Eye (tissue), 1 donor: ENCODE measurements at regions not wholly inside any gene's neighbourhood (a gene's known extent, or its start where the extent isn't known, plus 50 kb on each side); places are given as distances from the start of the nearest gene placed in this dataset.
A peak's percentile ranks its signal among the peaks of the same experiment; 100 is the strongest.

Experiments used
- DNase-seq: peaks from one replicate; pipeline ENCODE4 v3.0.0-alpha.2; 2015

- no peak for DNase-seq
Measured at GRCh38 chr2:153189091-153189888, 289.3 kb downstream of the RPRM start.

GRCh38 chr2:153179808-153180207 lies 298.8 kb downstream of the RPRM start:
- DNase-seq, result no peak

- DNase-seq, result no peak
Measured at GRCh38 chr2:153169609-153170008, 309.0 kb downstream of the RPRM start.

GRCh38 chr2:153165021-153165420 lies 313.5 kb downstream of the RPRM start:
- DNase-seq, result no peak

GRCh38 chr2:153163055-153163454 lies 315.5 kb downstream of the RPRM start:
- DNase-seq, result peak; percentile 58

- no peak for DNase-seq
Measured at GRCh38 chr2:153156743-153157142, 321.8 kb downstream of the RPRM start.

GRCh38 chr2:153152036-153152435 lies 326.5 kb downstream of the RPRM start:
- DNase-seq, result no peak

- no peak for DNase-seq
Measured at GRCh38 chr2:153145470-153145978, 333.0 kb downstream of the RPRM start.

- no peak for DNase-seq
Measured at GRCh38 chr2:153143540-153143939, 335.0 kb downstream of the RPRM start.

GRCh38 chr2:153140498-153140897 lies 338.1 kb downstream of the RPRM start:
- DNase-seq, result no peak

GRCh38 chr2:153138651-153139375 lies 339.7 kb downstream of the RPRM start:
- no peak for DNase-seq

- DNase-seq, result no peak
Measured at GRCh38 chr2:153136216-153136615, 342.3 kb downstream of the RPRM start.

GRCh38 chr2:153134725-153135124 lies 343.8 kb downstream of the RPRM start:
- no peak for DNase-seq

GRCh38 chr2:153133716-153134115 lies 344.8 kb downstream of the RPRM start:
- DNase-seq, result no peak

GRCh38 chr2:153132418-153132817 lies 346.1 kb downstream of the RPRM start:
- no peak for DNase-seq

- DNase-seq, result no peak
Measured at GRCh38 chr2:153115141-153115540, 363.4 kb downstream of the RPRM start.

- DNase-seq, result no peak
Measured at GRCh38 chr2:153110486-153110885, 368.1 kb downstream of the RPRM start.

GRCh38 chr2:153109793-153110192 lies 368.8 kb downstream of the RPRM start:
- no peak for DNase-seq

GRCh38 chr2:153106802-153107477 lies 371.6 kb downstream of the RPRM start:
- no peak for DNase-seq

- peak; percentile 14 for DNase-seq
Measured at GRCh38 chr2:153105829-153106578, 372.6 kb downstream of the RPRM start.

- DNase-seq, result no peak
Measured at GRCh38 chr2:153101187-153101586, 377.4 kb downstream of the RPRM start.

- no peak for DNase-seq
Measured at GRCh38 chr2:153100151-153100550, 378.4 kb downstream of the RPRM start.

GRCh38 chr2:153098073-153098472 lies 379.7 kb downstream of the ARL6IP6 start:
- no peak for DNase-seq
